Esophagus squamous epithelium (tissue), 5 donors: ENCODE measurements at regions not wholly inside any gene's neighbourhood (a gene's known extent, or its start where the extent isn't known, plus 50 kb on each side); places are given as distances from the start of the nearest gene placed in this dataset.

Experiments used
- DNase-seq: peaks from one replicate; lab custom pipeline; 2025; lab: John Stamatoyannopoulos, UW
- H3K27ac ChIP-seq, 4 donors: fragments of 200-600 bp; sonication (generic); one replicate each; pipeline ENCODE4 v1.5.1; 2016 to 2019; ENCODE audit warnings: mild to moderate bottlenecking in 1 of 4
- H3K27me3 ChIP-seq, 4 donors: fragments of 200-600 bp; sonication (generic); 1 replicate in 3 of 4; 2 replicates in 1 of 4; pipeline versions ENCODE4 v1.5.1 to v1.6.0; 2017 to 2021; ENCODE audit warnings: antibody characterized with exemption in 1 of 4
- H3K36me3 ChIP-seq, 3 donors: fragments of 200-600 bp; sonication (generic); one replicate each; pipeline ENCODE4 v1.5.1; 2016 to 2019
- H3K4me1 ChIP-seq, 3 donors: fragments of 200-600 bp; sonication (generic); one replicate each; pipeline ENCODE4 v1.5.1; 2017 to 2019
- H3K4me3 ChIP-seq, 4 donors: fragments of 200-600 bp; sonication (generic); 1 replicate in 3 of 4; 2 replicates in 1 of 4; pipeline ENCODE4 v1.5.1; 2016 to 2019; ENCODE audit warnings: mild to moderate bottlenecking in 2 of 4, moderate library complexity in 1 of 4
- H3K9me3 ChIP-seq, 3 donors: fragments of 200-600 bp; sonication (generic); one replicate each; pipeline ENCODE4 v1.5.1; 2016 to 2019
- POLR2A ChIP-seq, 4 donors: fragments of 450-650 bp; IDR thresholded peaks; one replicate each; pipeline ENCODE4 v1.6.1; 2017; ENCODE audit warnings: antibody characterized with exemption in 4 of 4, mild to moderate bottlenecking in 4 of 4, moderate library complexity in 3 of 4
- WGBS, 2 donors: methylation state at CpG; one replicate each; pipeline ENCODE4 v1.1.5; 2018; 5-methylcytosine and 5-hydroxymethylcytosine counted together
- intact Hi-C: fragments of 100-400 bp; cut with DNase I; formaldehyde crosslinking; loops from one replicate; pipeline ENCODE4 v1.15.0; 2022
- TF ChIP-seq, protein P1 (sequence below), 6 experiments: fragments of 450-650 bp in 4 of 6; fragments of 200-600 bp in 2 of 6; sonication (generic) in 2 of 6; IDR thresholded peaks; one replicate each; pipeline ENCODE4 v1.5.1; 2016 to 2019; ENCODE audit warnings: antibody characterized with exemption in 6 of 6, mild to moderate bottlenecking in 4 of 6, moderate library complexity in 4 of 6
- donor health status: DM: yes; HTN: yes; CAD: no.

DNA sequence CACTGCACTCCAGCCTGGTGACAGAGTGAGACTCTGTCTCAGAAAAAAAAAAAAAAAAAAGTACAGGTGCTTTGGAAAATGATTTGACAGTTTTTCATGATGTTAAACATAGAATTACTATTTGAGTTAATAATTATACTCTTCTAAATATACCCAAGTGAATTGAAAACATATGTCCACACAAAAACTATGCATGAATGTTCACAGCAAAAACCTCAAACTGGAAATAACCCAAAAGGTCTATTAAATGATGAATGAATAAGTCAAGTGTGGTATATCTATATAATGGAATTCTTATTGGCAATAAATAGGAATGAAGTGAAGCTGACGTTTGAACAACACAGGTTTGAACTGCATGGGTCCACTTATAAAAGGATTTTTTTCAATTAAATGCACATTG is 207.2 kb upstream of the DAB2 start:
- TF ChIP-seq POLR2A (IDR thresholded peaks at IDR 0.05): no peak
- TF ChIP-seq, protein P1, sequence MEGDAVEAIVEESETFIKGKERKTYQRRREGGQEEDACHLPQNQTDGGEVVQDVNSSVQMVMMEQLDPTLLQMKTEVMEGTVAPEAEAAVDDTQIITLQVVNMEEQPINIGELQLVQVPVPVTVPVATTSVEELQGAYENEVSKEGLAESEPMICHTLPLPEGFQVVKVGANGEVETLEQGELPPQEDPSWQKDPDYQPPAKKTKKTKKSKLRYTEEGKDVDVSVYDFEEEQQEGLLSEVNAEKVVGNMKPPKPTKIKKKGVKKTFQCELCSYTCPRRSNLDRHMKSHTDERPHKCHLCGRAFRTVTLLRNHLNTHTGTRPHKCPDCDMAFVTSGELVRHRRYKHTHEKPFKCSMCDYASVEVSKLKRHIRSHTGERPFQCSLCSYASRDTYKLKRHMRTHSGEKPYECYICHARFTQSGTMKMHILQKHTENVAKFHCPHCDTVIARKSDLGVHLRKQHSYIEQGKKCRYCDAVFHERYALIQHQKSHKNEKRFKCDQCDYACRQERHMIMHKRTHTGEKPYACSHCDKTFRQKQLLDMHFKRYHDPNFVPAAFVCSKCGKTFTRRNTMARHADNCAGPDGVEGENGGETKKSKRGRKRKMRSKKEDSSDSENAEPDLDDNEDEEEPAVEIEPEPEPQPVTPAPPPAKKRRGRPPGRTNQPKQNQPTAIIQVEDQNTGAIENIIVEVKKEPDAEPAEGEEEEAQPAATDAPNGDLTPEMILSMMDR (IDR thresholded peaks at IDR 0.05): no peak
- WGBS, 2 donors: 50 to 58% methylated on average over 1 of the region's 1 CpG
- Histone ChIP-seq H3K36me3 (no peaks in the 10 kb centered on the region), H3K4me3 (no peak overlapping the region), H3K27me3 (no peaks in the 10 kb centered on the region), H3K9me3 (no peaks in the 10 kb centered on the region), H3K4me1 (no peaks in the 10 kb centered on the region), H3K27ac (no peak overlapping the region)
- intact Hi-C loops: no loop called here
- no peak for DNase-seq

GRCh38 chr5:39629946-39630345 is 205.2 kb upstream of the DAB2 start:
- DNase-seq: no peak
- Histone ChIP-seq H3K27ac (no peak overlapping the region), H3K36me3 (no peaks in the 10 kb centered on the region), H3K27me3 (no peaks in the 10 kb centered on the region), H3K4me1 (peaks cover 0 to 4% (median under 1%) of the 10 kb centered on the region in 3 donors), H3K9me3 (no peaks in the 10 kb centered on the region), H3K4me3 (no peak overlapping the region)
- TF ChIP-seq POLR2A (IDR thresholded peaks at IDR 0.05): no peak
- TF ChIP-seq, protein P1 (IDR thresholded peaks at IDR 0.05): no peak
- WGBS, 2 donors: 68 to 80% methylated on average over 5 of the region's 5 CpGs
- intact Hi-C loops: no loop called here

- no peaks in the 10 kb centered on the region for H3K36me3 ChIP-seq
- DNase-seq: no peak
- H3K4me3 ChIP-seq: no peak overlapping the region
- TF ChIP-seq, protein P1 (IDR thresholded peaks at IDR 0.05): no peak
- TF ChIP-seq POLR2A (IDR thresholded peaks at IDR 0.05): no peak
- intact Hi-C loops: no loop called here
- H3K27me3 ChIP-seq: no peaks in the 10 kb centered on the region
- no peak overlapping the region for H3K27ac ChIP-seq
- WGBS, 2 donors: 76 to 89% methylated on average over 2 of the region's 2 CpGs
- H3K9me3 ChIP-seq: no peaks in the 10 kb centered on the region
- peaks cover 0 to 13% (median 4%) of the 10 kb centered on the region in 3 donors for H3K4me1 ChIP-seq
These were observed 203.6 kb upstream of the DAB2 start for GRCh38 chr5:39628348-39628747.

DNA sequence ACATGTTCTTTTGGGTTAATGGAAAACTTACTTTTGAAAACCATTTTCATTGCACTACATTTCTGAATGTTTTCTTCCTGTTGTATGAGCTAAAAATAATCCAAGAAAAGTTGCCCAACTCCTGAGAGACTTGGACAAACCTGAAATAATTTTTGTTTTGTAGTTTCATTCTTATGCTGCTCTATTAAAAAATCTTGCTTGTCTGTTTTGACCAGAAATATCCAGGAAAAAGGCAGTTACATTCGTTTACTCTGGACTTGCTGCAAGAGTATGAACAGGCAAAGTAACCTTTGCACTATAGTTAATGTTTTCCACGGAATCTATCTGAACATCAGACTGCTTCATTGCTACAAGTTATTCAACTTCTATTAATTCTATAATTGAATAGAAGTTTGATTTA is 200.1 kb upstream of the DAB2 start:
- no peak for DNase-seq
- WGBS, 2 donors: 26 to 35% methylated on average over 2 of the region's 2 CpGs
- TF ChIP-seq POLR2A (IDR thresholded peaks at IDR 0.05): no peak
- TF ChIP-seq, protein P1 (IDR thresholded peaks at IDR 0.05): no peak
- Histone ChIP-seq H3K36me3 (no peaks in the 10 kb centered on the region), H3K27me3 (no peaks in the 10 kb centered on the region), H3K9me3 (no peaks in the 10 kb centered on the region), H3K4me1 (peaks cover 0 to 13% (median 4%) of the 10 kb centered on the region in 3 donors), H3K27ac (peak overlapping the region in 1 of 4 donors; percentile 55), H3K4me3 (no peak overlapping the region)
- intact Hi-C loops: no loop called here

GRCh38 chr5:39624268-39624886 is 199.6 kb upstream of the DAB2 start:
- no peak for DNase-seq
- H3K9me3 ChIP-seq: no peaks in the 10 kb centered on the region
- H3K4me3 ChIP-seq: no peak overlapping the region
- H3K36me3 ChIP-seq: no peaks in the 10 kb centered on the region
- peak overlapping the region in 1 of 4 donors; percentile 55 for H3K27ac ChIP-seq
- intact Hi-C loops: no loop called here
- TF ChIP-seq POLR2A (IDR thresholded peaks at IDR 0.05): no peak
- TF ChIP-seq, protein P1 (IDR thresholded peaks at IDR 0.05): no peak
- H3K4me1 ChIP-seq: peaks cover 0 to 13% (median 4%) of the 10 kb centered on the region in 3 donors
- no peaks in the 10 kb centered on the region for H3K27me3 ChIP-seq
- 28 to 73% methylated on average over 1 of the region's 1 CpG for WGBS, 2 donors
